ENCODE measurements at regions not wholly inside any gene's neighbourhood (a gene's known extent, or its start where the extent isn't known, plus 50 kb on each side); places are given as distances from the start of the nearest gene placed in this dataset.

GRCh38 chr7:130896051-130896881, 162.3 kb upstream of the KLF14 start:
- no peak for DNase-seq (ENCODE audit: low read depth, low spot score)

- peak; percentile 40 for DNase-seq (ENCODE audit: low read depth, low spot score)
Observed at GRCh38 chr7:130896898-130897514, 163.0 kb upstream of the KLF14 start.

- DNase-seq (ENCODE audit: low read depth, low spot score): no peak
Observed at GRCh38 chr7:130897515-130898419, 163.8 kb upstream of the KLF14 start.

GRCh38 chr7:130899071-130899560, 165.1 kb upstream of the KLF14 start:
- DNase-seq (ENCODE audit: low read depth, low spot score): no peak

GRCh38 chr7:130899638-130900401, 165.8 kb upstream of the KLF14 start:
- DNase-seq (ENCODE audit: low read depth, low spot score): no peak

- DNase-seq (ENCODE audit: low read depth, low spot score): no peak
Observed at GRCh38 chr7:130900471-130901076, 166.6 kb upstream of the KLF14 start.

GRCh38 chr7:130901209-130901783, 167.3 kb upstream of the KLF14 start:
- no peak for DNase-seq (ENCODE audit: low read depth, low spot score)

GRCh38 chr7:130902755-130903357, 168.8 kb upstream of the KLF14 start:
- no peak for DNase-seq (ENCODE audit: low read depth, low spot score)

GRCh38 chr7:130903358-130903974, 169.5 kb upstream of the KLF14 start:
- no peak for DNase-seq (ENCODE audit: low read depth, low spot score)

- no peak for DNase-seq (ENCODE audit: low read depth, low spot score)
Observed at GRCh38 chr7:130904031-130904757, 170.2 kb upstream of the KLF14 start.

- no peak for DNase-seq (ENCODE audit: low read depth, low spot score)
Observed at GRCh38 chr7:130904792-130905191, 170.8 kb upstream of the KLF14 start.

- no peak for DNase-seq (ENCODE audit: low read depth, low spot score)
Observed at GRCh38 chr7:130906575-130906974, 172.6 kb upstream of the KLF14 start.

- no peak for DNase-seq (ENCODE audit: low read depth, low spot score)
Observed at GRCh38 chr7:130907439-130907838, 173.4 kb upstream of the KLF14 start.

- DNase-seq (ENCODE audit: low read depth, low spot score): no peak
Observed at GRCh38 chr7:130908345-130909160, 174.5 kb upstream of the KLF14 start.

GRCh38 chr7:130909161-130909836, 175.3 kb upstream of the KLF14 start:
- DNase-seq (ENCODE audit: low read depth, low spot score): no peak

GRCh38 chr7:130909881-130910672, 176.1 kb upstream of the KLF14 start:
- DNase-seq (ENCODE audit: low read depth, low spot score): no peak

All from activated CD4-positive, CD25-positive, alpha-beta regulatory T cell treated with anti-CD3 and anti-CD28 coated beads, Interleukin-2, amount 50 U/mL, for 16 hours (primary cell).